Tibial nerve (tissue), 4 donors: ENCODE measurements at regions not wholly inside any gene's neighbourhood (a gene's known extent, or its start where the extent isn't known, plus 50 kb on each side); places are given as distances from the start of the nearest gene placed in this dataset.
"Not testable (repeated sequence)": the region's sequence is repeated elsewhere in the genome, so short reads cannot be mapped to it uniquely, and the experiment has no call there.

ENCODE experiments used
- DNase-seq, 2 donors: peaks; one replicate each; pipeline ENCODE4 v3.0.0-alpha.2; 2019; ENCODE audit warnings: low spot score in 2 of 2
- H3K27ac ChIP-seq, 4 donors: fragments of 200-600 bp; sonication (generic) in 3 of 4; one replicate each; pipeline ENCODE4 v1.5.1; 2017 to 2019; ENCODE audit warnings: mild to moderate bottlenecking in 1 of 4
- H3K27me3 ChIP-seq, 2 donors: fragments of 200-600 bp; sonication (generic) in 1 of 2; one replicate each; pipeline versions ENCODE4 v1.5.1 to v1.6.0; 2017 to 2019
- H3K36me3 ChIP-seq, 3 donors: fragments of 200-600 bp; sonication (generic); one replicate each; pipeline ENCODE4 v1.5.1; 2018 to 2019
- H3K4me1 ChIP-seq, 4 donors: fragments of 200-600 bp; sonication (generic) in 3 of 4; one replicate each; pipeline ENCODE4 v1.5.1; 2017 to 2019
- H3K4me3 ChIP-seq, 4 donors: fragments of 200-600 bp; sonication (generic) in 3 of 4; one replicate each; pipeline ENCODE4 v1.5.1; 2017 to 2019; ENCODE audit warnings: mild to moderate bottlenecking in 1 of 4, moderate library complexity in 1 of 4
- H3K9me3 ChIP-seq, 4 donors: fragments of 200-600 bp; sonication (generic) in 3 of 4; one replicate each; pipeline ENCODE4 v1.5.1; 2017 to 2019
- CTCF ChIP-seq, 5 experiments: fragments of 200-600 bp in 3 of 5; fragments of 450-650 bp in 2 of 5; sonication (generic) in 3 of 5; IDR thresholded peaks; one replicate each; pipeline ENCODE4 v1.5.1; 2016 to 2019; ENCODE audit warnings: antibody characterized with exemption in 5 of 5, mild to moderate bottlenecking in 3 of 5, moderate library complexity in 2 of 5
- EP300 ChIP-seq, 2 donors: sonication (generic); formaldehyde crosslinking; IDR thresholded peaks; one replicate each; pipeline ENCODE4 v1.6.1; 2017; ENCODE audit warnings: antibody characterized with exemption in 2 of 2, mild to moderate bottlenecking in 1 of 2
- POLR2A ChIP-seq, 2 donors: fragments of 450-650 bp; IDR thresholded peaks; one replicate each; pipeline ENCODE4 v1.6.1; 2017; ENCODE audit warnings: antibody characterized with exemption in 2 of 2, mild to moderate bottlenecking in 2 of 2, moderate library complexity in 2 of 2
- WGBS, 2 donors: methylation state at CpG; one replicate each; pipeline ENCODE4 v1.1.5; 2018; 5-methylcytosine and 5-hydroxymethylcytosine counted together

- Histone ChIP-seq H3K9me3 (no peaks in the 10 kb centered on the region), H3K27me3 (no peaks in the 10 kb centered on the region), H3K4me3 (no peak overlapping the region), H3K36me3 (no peaks in the 10 kb centered on the region), H3K4me1 (no peaks in the 10 kb centered on the region), H3K27ac (no peak overlapping the region)
- TF ChIP-seq POLR2A (IDR thresholded peaks at IDR 0.05): no peak
- TF ChIP-seq EP300 (IDR thresholded peaks at IDR 0.05): no peak
- no peak for TF ChIP-seq CTCF (IDR thresholded peaks at IDR 0.05)
- DNase-seq: no peak
- WGBS, 2 donors: 86% methylated on average over 2 of the region's 2 CpGs
Observed at GRCh38 chr5:30500513-30500912, 693.0 kb upstream of the CDH6 start.

- WGBS, 2 donors: 72 to 80% methylated on average over 4 of the region's 4 CpGs
Observed at GRCh38 chr5:30499402-30499801, 694.1 kb upstream of the CDH6 start.

GRCh38 chr5:30498972-30499371, 694.5 kb upstream of the CDH6 start:
- DNase-seq: no peak
- Histone ChIP-seq H3K27me3 (no peaks in the 10 kb centered on the region), H3K4me3 (no peak overlapping the region), H3K36me3 (no peaks in the 10 kb centered on the region), H3K27ac (no peak overlapping the region), H3K9me3 (no peaks in the 10 kb centered on the region), H3K4me1 (no peaks in the 10 kb centered on the region)
- 57% methylated on average over 1 of the region's 1 CpG; no CpG with 5 or more reads in 1 of the 2 donors for WGBS, 2 donors
- no peak for TF ChIP-seq POLR2A (IDR thresholded peaks at IDR 0.05)
- no peak for TF ChIP-seq CTCF (IDR thresholded peaks at IDR 0.05)
- no peak for TF ChIP-seq EP300 (IDR thresholded peaks at IDR 0.05)

More at GRCh38 chr5:30499402-30499801, 694.1 kb upstream of the CDH6 start:
- Histone ChIP-seq H3K36me3 (no peaks in the 10 kb centered on the region), H3K27ac (no peak overlapping the region), H3K9me3 (no peaks in the 10 kb centered on the region), H3K4me3 (no peak overlapping the region), H3K27me3 (no peaks in the 10 kb centered on the region), H3K4me1 (no peaks in the 10 kb centered on the region)
- no peak for DNase-seq
- TF ChIP-seq CTCF (IDR thresholded peaks at IDR 0.05) (no peak), EP300 (IDR thresholded peaks at IDR 0.05) (no peak), POLR2A (IDR thresholded peaks at IDR 0.05) (no peak)

GRCh38 chr5:30498509-30498908, 695.0 kb upstream of the CDH6 start:
- H3K4me3 ChIP-seq, DNase-seq, H3K27ac ChIP-seq, H3K4me1 ChIP-seq, H3K36me3 ChIP-seq, H3K9me3 ChIP-seq, H3K27me3 ChIP-seq: not testable (repeated sequence)
- WGBS, 2 donors: 84 to 88% methylated on average over 3 of the region's 3 CpGs

GRCh38 chr5:30494113-30494512, 699.4 kb upstream of the CDH6 start:
- H3K4me1 ChIP-seq, H3K27ac ChIP-seq, DNase-seq, H3K4me3 ChIP-seq, H3K9me3 ChIP-seq, H3K36me3 ChIP-seq, H3K27me3 ChIP-seq: not testable (repeated sequence)
- 60 to 90% methylated on average over 1 to 5 of the region's 7 CpGs for WGBS, 2 donors

- Histone ChIP-seq H3K27me3 (no peaks in the 10 kb centered on the region), H3K4me1 (no peaks in the 10 kb centered on the region), H3K4me3 (no peak overlapping the region), H3K9me3 (peaks cover 0 to 15% (median 0%) of the 10 kb centered on the region in 4 donors), H3K36me3 (no peaks in the 10 kb centered on the region), H3K27ac (no peak overlapping the region)
- no peak for DNase-seq
- TF ChIP-seq POLR2A (IDR thresholded peaks at IDR 0.05) (no peak), CTCF (IDR thresholded peaks at IDR 0.05) (no peak), EP300 (IDR thresholded peaks at IDR 0.05) (no peak)
Observed at GRCh38 chr5:30479104-30479503, 714.4 kb upstream of the CDH6 start.
